Ishikawa (cell line): ENCODE measurements at regions not wholly inside any gene's neighbourhood (a gene's known extent, or its start where the extent isn't known, plus 50 kb on each side); places are given as distances from the start of the nearest gene placed in this dataset.

Experiments used
- CREB1 ChIP-seq: IDR thresholded peaks from 2 replicates; pipeline ENCODE4 v1.6.1; 2012; ENCODE audit warnings: low read depth
- EGR1 ChIP-seq: IDR thresholded peaks from 2 replicates; pipeline ENCODE4 v1.6.1; 2012
- FOXM1 ChIP-seq: IDR thresholded peaks from 2 replicates; pipeline ENCODE4 v1.6.1; 2012; ENCODE audit warnings: low read depth, borderline replicate concordance
- NFIC ChIP-seq: IDR thresholded peaks from 2 replicates; pipeline ENCODE4 v1.6.1; 2012
- TAF1 ChIP-seq: IDR thresholded peaks from 2 replicates; pipeline ENCODE4 v1.6.1; 2012; ENCODE audit warnings: low read depth, mild to moderate bottlenecking

- TF ChIP-seq NFIC (no peak), EGR1 (no peak), CREB1 (no peak), TAF1 (no peak), FOXM1 (no peak)
These were observed 200.0 kb upstream of the CFAP20DC start for GRCh38 chr3:59249698-59250361.
